Fibroblast of lung (primary cell): ENCODE measurements at regions not wholly inside any gene's neighbourhood (a gene's known extent, or its start where the extent isn't known, plus 50 kb on each side); places are given as distances from the start of the nearest gene placed in this dataset.

ENCODE experiments used
- EZH2 ChIP-seq: IDR thresholded peaks from 2 replicates; pipeline ENCODE4 v1.5.1; 2012; ENCODE audit warnings: low read length, control low read depth, mild to moderate bottlenecking; ENCODE audit errors: missing control alignments
- TF ChIP-seq, protein P1 (sequence below), 2 donors: IDR thresholded peaks in 1 of 2; conservative IDR thresholded peaks in 1 of 2; 1 replicate in 1 of 2; 2 replicates in 1 of 2; pipeline ENCODE4 v1.5.1; 2011 to 2012; ENCODE audit warnings: low read length in 2 of 2, control low read depth in 1 of 2, inconsistent platforms in 1 of 2, low read depth in 1 of 2, mild to moderate bottlenecking in 1 of 2

DNA sequence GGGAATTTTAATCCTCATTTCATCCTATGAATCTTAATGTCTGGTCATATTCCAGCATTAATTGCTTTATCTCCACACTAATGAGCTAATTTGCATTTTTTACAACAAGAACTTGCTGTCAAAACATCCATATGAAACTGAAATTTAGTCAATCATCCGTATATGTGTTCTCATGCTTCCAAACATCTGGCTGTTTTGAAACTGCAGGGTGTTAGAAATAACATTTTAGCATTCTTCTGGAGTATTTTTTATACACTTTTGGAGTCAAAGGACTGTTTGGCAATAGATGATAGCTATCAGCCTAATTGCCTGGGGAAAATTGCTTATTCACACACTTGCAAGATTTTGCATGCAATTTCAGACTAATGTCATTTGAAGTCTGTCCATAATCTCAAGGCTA lies 1639.3 kb downstream of the KCNT2 start:
- no peak for TF ChIP-seq EZH2
- TF ChIP-seq, protein P1, sequence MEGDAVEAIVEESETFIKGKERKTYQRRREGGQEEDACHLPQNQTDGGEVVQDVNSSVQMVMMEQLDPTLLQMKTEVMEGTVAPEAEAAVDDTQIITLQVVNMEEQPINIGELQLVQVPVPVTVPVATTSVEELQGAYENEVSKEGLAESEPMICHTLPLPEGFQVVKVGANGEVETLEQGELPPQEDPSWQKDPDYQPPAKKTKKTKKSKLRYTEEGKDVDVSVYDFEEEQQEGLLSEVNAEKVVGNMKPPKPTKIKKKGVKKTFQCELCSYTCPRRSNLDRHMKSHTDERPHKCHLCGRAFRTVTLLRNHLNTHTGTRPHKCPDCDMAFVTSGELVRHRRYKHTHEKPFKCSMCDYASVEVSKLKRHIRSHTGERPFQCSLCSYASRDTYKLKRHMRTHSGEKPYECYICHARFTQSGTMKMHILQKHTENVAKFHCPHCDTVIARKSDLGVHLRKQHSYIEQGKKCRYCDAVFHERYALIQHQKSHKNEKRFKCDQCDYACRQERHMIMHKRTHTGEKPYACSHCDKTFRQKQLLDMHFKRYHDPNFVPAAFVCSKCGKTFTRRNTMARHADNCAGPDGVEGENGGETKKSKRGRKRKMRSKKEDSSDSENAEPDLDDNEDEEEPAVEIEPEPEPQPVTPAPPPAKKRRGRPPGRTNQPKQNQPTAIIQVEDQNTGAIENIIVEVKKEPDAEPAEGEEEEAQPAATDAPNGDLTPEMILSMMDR (conservative IDR thresholded peaks at IDR 0.05 in 1 of 2, IDR thresholded peaks at IDR 0.05 in 1 of 2; ENCODE audit: low read depth in 1 of 2, low read length in 2 of 2): no peak
